HG02610 (cell line): ENCODE measurements at regions not wholly inside any gene's neighbourhood (a gene's known extent, or its start where the extent isn't known, plus 50 kb on each side); places are given as distances from the start of the nearest gene placed in this dataset.
"Not testable (repeated sequence)": the region's sequence is repeated elsewhere in the genome, so short reads cannot be mapped to it uniquely, and the experiment has no call there.

Experiments used
- ATAC-seq: cut with Tn5 transposase; IDR thresholded peaks from one replicate; pipeline ENCODE4 v1.9.1; 2021; ENCODE audit warnings: mild to moderate bottlenecking, moderate library complexity; ENCODE audit not compliant: unreplicated experiment

DNA sequence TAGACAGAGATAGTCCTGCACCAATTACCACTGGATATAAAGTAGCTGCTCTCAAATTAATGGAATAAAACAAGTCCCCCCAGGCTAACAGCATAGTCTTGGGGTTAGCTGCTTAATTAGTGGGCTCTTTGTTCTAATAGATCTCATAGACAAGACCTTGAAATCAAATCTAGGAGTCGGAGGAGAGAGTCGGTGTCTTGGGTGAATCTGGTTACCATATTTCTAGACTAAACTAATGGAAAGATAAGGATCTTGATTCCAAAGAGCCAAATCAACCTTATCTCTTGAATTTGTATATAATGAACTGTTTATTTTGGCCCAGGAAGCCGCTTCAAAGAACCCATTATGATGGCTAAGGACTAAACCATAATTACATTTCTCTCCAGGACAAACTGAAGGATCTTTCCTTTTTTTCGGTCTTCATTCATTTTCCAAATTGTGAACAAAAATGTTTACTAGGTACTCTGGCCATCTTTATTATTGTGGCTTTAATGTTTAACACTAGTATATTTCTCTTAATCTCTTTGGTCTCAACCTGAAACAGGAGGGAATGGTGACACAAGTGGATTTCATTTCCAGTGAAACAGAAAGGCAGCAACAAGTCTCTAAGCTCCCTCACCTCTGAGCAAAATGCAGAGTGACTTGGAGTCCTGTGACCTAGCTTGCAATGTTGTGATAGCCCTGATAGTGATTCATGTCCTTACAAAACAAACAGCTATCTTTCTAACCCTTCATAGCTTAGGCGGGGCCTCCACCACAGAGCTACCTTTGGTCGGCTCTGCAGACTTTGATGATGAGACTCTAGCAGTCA, 137.9 kb upstream of the PARD3B start:
- no peak for ATAC-seq

DNA sequence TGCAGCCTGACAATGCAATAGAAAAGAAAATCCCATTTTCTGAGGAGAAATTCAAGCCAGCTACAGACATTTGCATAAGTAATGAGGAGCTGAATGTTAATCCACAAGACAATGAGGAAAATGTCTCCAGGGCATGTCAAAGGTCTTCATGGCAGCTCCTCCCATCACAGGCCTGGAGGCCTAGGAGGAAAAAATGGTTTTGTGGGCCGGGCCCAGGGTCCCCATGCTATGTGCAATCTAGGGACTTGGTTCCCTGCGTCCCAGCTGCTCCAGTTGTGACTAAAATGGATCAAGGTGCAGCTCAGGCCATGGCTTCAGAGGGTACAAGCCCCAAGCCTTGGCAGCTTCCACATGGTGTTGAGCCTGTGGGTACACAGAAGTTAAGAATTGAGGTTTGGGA, 132.5 kb upstream of the PARD3B start:
- not testable (repeated sequence) for ATAC-seq

DNA sequence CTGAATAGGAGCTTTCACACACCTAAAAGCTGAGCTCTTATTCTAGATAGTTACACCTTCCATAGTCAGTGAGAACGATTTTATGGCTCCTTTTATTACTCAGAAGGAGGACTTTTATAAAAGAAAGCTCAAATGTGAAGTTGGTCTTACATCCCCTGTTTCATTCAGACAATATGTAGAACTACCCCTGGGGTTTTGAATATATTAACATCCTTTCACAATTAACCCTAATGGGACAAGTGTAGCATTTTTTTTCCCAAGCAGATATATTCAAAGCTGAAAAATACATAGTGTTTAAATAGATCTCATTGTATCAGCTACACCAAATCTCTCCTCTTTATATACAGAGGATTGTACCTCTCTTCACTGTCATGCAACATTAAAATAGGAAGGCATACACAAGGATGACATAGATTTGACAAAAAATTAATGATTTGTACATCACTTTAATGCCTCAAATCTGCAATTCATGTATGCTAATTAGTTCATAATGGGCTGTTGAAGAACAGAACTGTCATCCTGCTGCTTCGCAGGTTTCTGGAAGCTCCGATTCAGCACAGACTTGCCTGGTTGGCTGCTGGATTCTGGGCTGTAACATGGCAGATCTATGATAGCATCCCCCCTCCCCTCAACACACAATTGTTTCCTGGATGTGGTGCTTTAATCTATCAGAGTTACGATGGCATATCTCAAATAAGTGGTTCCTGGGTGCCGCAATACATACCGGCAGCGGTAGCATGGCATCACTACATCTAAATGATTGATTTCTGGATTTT, 129.7 kb upstream of the PARD3B start:
- no peak for ATAC-seq

DNA sequence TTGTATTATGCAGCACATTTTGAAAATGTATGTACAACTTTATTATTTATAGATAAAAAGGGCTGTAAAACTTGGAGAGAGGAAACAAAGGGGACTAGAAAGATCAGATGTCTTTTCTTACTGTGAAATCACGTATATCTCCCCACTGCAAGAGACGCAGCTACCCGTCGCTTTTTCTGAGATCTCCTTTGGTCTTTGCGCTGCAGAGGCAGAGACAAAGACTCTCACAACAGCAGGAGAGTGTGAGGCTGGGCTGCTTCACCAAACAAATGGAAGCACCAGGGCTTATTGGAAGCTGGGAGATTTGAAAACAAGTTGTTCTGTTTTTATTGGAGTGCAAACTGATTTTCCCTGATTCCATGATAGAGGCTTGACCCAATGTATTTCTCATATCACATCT, 129.0 kb upstream of the PARD3B start:
- ATAC-seq, result no peak

DNA sequence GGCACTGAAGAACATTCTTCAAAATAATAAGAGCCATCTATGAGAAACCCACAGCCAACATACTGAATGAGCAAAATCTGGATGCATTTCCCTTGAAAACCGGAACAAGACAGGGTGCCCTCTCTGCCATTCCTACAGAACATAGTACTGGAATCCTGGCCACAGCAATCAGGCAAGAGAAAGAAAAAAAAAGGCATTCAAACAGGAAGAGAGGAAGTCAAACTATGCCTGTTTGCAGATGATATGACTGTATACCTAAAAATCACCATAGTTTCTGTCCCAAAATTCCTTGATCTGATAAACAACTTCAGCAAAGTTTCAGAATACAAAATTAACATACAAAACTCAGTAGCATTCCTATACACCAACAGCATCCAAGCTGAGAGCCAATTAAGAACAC, 119.5 kb upstream of the PARD3B start:
- no peak for ATAC-seq

DNA sequence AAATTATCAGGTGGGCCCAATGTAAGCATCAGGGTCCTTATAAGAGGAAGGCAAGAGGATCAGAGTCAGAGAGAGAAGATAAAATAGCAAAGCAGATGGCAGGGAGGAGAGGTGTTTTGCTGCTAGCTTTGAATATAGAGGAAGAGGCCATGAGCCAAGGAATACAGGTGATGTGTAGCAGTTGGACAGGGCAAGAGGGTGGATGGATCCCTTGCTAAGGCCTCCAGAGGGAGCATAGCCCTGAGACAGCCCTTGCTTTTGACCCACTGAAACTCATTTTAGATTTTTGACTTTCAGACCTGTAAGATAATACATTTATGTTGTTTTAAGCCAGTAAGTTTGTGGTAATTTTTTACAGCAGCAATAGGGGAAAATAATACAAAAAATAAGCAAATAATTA, 116.6 kb upstream of the PARD3B start:
- ATAC-seq, result no peak

DNA sequence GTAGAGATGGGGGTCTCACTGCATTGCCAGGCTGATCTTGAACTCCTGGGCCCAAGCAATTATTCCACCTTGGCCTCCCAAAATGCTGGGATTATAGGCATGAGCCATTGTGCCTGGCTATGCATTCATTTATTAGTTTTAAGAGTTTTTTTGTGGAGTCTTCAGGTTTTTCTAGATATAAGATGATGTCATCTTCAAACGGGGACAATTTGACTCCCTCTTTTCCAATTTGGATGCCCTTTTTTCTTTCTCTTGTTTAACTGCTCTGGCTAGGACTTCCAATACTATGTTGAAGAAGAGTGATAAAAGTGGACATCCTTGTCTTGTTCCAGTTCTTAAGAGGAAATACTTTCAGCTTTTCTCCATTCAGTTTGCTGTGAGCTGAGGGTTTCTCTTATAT, 113.7 kb upstream of the PARD3B start:
- no peak for ATAC-seq

DNA sequence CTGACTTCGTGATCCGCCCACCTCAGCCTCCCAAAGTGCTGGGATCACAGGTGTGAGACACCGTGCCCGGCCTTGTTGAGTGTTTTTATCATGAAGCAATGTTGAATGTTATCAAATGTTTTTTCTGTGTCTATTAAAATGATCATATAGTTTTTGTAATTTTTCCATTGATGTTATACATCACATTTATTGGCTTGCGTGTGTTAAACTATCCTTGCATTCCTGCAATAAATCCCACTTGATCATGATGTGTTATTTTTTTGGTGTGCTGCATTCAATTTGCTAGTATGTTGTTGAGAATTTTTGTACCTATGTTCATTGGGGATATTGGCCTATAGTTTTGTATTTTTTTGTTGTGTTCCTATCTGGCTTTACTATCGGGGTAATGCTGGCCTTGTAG, 113.1 kb upstream of the PARD3B start:
- no peak for ATAC-seq

DNA sequence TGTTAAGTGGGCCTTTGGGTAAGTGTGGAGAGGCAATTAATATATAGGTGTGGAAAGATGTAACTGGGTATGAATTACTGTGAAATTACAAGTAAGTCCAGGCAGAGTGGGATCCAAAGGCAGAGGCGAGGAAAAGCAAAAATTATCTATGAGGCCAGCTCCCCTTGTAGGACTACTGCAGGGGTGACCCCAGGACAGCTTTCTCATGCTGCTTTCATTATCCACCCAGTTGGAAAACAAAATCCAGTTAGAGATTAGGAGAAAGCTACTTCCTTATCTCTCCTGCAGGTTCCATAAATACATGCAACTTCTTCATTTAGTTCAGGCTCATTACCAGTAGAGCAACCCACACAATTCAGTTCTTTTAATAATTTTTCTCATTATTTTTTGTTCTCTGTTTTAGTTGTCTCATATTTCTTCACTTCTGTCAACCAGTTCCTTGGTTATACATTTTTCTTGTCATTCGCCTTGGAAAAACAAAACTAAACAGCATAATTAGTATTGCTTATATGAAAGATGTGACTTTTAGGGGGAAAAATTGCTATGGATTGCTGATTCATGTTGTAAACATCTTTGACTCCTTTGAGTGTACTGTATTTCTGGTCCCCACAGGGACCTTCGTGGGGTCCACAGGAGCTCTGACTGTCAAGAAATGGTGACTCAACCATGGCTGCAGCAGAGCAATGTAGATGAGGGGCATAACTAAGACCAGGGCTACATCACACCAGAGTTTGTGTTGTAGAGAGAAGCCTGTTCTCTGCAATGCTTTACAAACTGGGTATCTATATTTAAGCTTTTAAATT, 110.4 kb upstream of the PARD3B start:
- no peak for ATAC-seq

DNA sequence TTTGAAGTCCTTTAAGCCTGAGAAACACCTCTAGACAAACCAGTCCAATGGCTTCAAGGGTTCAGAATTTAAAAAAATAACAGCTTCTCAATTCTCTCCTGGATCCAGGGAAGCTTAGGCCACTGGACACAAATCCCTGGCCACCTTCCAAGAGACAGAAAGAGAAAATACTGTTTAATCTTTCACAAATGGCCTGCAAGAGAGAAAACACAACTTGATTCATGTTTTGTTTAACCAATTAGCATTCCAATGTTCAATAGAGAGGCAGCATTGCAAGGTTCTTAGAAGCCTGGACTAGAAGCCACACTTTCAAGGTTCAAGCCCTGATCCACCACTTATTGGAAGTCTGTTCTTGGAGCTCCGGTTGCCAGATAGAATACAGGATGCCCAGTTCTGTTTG, 109.0 kb upstream of the PARD3B start:
- ATAC-seq, result no peak

DNA sequence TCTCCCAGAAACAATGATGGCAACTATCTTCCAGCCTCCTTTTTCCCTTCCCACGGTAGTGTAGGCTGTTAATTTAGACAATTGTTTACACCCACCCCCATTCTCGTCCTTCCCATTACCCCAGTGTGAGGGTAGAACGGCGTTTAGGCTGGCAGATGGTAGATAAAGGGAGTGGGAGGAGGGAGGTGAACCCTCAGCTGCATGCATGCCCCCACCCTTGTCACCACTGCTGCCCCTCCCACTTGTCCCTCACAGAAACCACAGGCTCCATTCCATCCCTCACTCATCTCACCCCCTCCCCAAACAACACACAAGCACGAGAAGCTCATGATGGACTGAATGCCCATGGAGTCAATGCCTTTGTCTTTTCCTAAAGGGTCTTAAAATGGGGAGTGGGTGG, 107.9 kb upstream of the PARD3B start:
- no peak for ATAC-seq

DNA sequence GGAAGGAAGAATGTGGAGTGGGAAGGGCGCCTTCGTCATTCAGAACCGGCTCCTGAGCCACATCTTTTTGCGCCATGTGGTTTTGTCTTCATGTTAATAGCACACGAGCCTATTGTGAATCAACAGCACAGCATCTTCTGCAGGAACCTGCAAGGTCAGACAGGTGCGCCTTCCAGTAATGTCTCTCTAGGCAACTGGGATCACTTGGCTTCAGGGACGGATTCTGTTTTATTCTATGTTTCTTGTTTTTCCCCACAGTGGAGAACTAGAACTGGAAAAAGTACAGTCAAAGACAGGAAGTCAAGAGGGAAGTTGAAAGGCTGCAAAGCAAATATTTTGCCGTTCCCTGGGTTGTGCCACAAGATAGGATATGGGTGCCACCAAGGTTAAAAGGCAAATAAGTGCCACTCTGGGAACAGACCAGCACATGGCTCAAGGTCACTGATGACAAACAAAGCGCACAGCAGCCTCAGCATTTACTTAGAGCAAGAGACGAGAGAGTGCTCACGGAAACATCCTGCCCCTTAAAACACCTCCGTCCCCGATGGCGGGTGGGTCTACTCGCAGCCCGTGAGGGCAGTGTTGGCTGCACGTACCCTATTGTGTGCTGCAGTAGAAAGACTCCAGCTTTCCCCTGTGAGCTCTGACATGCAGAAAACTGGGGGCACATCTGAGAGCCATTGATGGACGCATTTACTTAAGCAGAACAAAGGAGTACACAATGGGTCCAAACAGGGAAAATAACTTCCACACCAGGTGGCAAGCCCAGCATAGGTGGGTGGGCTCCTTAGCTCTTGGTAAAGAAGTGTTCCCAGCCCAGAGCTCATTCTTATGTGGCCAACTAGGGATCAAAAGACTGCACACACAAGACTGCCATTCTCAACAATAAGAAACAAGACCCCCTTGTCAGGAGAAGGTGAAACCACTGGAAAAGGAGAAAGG, 107.2 kb upstream of the PARD3B start:
- ATAC-seq, result no peak

DNA sequence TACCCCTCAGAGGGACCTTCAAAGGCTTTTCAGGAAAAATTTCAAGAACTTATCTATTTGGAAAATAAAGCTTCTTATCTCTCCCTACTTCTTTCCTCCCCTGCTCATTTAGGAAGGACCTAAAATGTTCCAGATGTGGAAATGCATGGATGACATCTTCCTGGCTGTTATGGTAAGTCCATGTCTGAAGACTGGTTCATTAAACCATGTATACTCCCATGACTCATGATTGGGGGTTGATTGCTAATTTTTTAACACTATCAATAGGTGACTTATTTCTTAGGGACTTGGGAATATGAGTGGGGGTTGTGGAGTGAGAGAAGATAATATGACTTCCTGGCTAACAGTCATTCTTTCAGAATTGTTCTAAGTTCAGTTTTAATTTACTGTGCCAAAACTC, 104.0 kb upstream of the PARD3B start:
- ATAC-seq, result no peak

DNA sequence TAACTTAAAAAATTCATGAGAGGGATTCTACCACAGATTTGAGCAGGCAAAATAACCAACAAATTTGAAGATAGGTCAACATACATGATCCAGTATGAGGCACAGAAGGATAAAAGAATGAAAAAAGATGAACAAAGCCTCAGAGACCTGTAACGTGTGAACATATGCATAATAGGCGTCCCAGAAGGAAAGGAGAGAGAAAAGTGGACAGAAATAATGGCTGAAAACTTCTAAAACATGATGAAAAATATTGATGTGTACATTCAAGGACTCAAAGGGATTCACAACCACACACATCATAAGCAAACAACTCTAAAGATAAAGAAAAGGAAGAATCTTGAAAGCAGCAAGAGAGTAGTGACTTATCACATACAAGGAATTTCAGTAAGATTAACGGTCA, 100.1 kb upstream of the PARD3B start:
- ATAC-seq, result no peak

DNA sequence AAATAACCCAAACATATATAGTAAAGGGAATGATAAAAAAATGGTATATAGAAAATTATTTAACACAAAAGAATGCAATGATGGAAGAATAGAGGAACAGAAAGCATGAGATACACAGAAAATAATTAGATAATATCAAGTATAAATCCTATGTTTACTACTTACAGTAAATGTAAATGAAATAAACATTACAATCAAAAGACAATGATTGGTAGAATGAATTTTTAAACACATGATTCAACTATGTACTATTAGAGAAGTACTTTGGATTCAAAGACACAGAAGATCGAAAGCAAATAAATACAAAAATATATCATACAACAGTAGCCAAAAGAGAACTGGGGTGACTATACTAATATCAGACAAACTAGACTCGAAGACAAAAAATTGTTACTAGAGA, 97.6 kb upstream of the PARD3B start:
- no peak for ATAC-seq

DNA sequence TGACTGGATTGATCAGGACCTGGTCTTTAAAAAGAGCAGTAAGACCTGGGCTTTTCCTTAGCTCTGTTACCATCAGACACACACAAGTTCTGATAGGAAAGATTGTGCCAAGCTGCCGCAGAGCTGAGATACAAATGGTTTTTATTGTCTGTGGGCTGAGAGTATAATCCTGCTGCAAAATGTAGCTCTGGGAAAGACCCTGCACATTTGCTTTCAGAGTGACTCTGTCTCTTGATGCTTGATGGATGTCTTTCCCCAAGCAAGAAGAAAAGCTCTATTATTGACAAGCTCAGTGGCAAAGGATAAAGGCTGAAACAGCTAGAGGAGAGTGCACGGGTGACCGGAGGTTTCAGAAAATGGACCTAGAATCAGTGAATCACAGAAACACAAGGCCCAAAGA, 95.3 kb upstream of the PARD3B start:
- no peak for ATAC-seq

DNA sequence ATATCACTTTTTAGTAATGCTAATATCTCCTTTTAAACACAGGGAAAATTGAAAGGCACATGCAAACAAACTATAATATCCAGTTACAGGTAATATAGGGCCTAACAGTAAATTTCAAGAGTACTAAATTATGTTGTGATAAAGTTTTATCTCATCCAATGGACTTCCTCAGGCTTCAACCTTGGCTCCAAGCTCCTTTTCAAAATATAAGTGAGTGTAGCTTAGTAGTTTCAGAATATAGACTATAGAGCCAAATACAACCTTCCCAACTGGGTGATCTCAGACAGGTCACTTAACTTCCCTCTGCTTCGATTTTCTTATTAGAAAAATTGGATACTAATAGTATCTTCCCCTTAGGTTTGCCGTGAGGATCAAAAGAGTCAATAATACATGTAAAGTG, 93.5 kb upstream of the PARD3B start:
- ATAC-seq, result no peak

DNA sequence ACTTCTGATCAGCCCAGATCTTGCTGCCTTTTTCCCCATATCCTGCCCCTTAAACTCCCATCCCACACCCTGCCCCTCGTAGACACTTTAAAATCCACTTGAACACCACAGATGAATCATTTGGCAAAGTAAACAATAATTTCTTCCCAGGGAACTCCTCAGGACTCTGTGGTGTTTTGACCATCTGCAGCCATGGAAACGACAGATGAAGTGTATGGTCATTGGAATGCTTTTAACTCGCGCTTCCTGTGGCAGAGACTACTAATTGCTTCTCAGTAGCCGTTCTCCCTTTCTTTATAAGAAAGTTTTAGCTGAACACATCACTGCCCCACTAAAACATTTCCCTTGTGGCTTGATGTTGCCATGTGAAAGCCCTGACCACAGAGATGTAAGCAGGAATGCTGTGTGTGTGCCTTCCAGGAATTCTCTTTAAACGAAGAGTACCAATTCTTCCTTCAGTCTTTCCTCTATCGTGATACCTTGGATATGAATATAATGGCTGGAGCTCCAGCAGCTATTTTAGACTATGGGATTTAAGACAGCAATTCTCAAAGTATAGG, 92.7 kb upstream of the PARD3B start:
- no peak for ATAC-seq

DNA sequence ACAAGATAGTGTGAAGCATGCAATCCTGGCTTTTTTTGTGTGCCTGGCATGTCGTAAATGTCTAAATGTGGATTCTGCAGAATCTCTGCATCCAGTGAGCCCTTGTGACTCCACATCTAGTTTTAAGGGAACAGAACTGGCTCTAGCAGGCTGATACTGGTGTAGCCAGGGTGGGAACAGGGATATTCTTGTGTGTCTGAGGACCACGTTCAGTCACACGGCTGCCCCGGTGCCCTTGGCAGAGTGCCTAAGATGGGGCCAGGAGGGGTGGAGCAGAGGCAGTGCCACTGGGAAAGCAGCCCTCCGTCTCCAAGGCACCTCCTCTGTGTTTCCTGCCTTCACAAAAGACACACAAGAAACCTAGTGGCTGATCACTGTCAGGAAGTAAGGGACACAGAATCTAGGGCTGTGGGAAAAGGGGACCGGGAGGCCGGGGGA, 91.5 kb upstream of the PARD3B start:
- ATAC-seq, result no peak

DNA sequence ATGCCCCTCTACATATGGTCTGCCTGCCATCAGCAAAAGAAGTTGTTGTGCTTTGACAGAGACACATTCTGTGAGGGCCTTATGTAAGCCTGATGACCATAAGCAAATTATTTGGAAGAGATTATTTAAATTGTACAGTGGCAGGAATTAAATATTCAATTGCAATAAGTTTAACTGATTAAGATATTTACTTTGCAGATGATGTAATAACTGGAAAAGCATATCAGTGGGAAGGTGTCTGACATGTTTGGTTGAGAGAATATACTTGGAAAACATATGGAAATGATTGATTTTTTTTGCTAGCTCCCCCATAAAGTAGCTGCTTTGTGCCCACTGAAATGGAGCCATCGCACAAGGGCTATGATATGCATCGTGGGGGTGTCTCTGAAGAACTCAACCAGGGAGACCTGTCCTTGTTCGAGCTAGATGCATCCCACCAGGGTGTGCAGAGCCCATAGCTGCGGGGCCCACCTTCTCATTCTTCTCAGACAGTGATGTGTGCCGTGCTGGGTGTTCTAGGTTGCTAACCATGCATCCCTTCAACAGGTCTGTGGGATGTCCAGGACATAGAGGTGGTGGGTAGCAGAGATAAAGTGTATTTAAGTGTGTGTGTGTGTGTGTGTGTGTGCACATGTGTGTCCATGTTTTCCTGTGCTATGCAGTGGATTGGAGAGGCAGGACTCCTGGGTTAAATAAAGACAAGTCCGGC, 90.4 kb upstream of the PARD3B start:
- ATAC-seq, result no peak
